ENCODE measurements at regions not wholly inside any gene's neighbourhood (a gene's known extent, or its start where the extent isn't known, plus 50 kb on each side); places are given as distances from the start of the nearest gene placed in this dataset.

GRCh38 chr6:82573254-82573972, 209.8 kb downstream of the TPBG start:
- TF ChIP-seq, protein P1, sequence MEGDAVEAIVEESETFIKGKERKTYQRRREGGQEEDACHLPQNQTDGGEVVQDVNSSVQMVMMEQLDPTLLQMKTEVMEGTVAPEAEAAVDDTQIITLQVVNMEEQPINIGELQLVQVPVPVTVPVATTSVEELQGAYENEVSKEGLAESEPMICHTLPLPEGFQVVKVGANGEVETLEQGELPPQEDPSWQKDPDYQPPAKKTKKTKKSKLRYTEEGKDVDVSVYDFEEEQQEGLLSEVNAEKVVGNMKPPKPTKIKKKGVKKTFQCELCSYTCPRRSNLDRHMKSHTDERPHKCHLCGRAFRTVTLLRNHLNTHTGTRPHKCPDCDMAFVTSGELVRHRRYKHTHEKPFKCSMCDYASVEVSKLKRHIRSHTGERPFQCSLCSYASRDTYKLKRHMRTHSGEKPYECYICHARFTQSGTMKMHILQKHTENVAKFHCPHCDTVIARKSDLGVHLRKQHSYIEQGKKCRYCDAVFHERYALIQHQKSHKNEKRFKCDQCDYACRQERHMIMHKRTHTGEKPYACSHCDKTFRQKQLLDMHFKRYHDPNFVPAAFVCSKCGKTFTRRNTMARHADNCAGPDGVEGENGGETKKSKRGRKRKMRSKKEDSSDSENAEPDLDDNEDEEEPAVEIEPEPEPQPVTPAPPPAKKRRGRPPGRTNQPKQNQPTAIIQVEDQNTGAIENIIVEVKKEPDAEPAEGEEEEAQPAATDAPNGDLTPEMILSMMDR (IDR thresholded peaks at IDR 0.05) = no peak
- TF ChIP-seq RFX5 (IDR thresholded peaks at IDR 0.05) (no peak), HES2 (IDR thresholded peaks at IDR 0.05) (no peak), BHLHE40 (IDR thresholded peaks at IDR 0.05; ENCODE audit: low read depth, low read length) (no peak), HMGXB4 (CRISPR knock-in tag; IDR thresholded peaks at IDR 0.05; ENCODE audit: borderline replicate concordance) (no peak), KDM5A (IDR thresholded peaks at IDR 0.05) (no peak), POLR2A (IDR thresholded peaks at IDR 0.05; ENCODE audit: low read length) (no peak), ZFP36 (IDR thresholded peaks at IDR 0.05; ENCODE audit: borderline replicate concordance, partially characterized antibody) (no peak), USF2 (IDR thresholded peaks at IDR 0.05) (no peak), HEYL (CRISPR knock-in tag; IDR thresholded peaks at IDR 0.05) (no peak), ZC3H11A (IDR thresholded peaks at IDR 0.05) (no peak), CBX8 (IDR thresholded peaks at IDR 0.05) (no peak)
- TF ChIP-seq, protein P2, sequence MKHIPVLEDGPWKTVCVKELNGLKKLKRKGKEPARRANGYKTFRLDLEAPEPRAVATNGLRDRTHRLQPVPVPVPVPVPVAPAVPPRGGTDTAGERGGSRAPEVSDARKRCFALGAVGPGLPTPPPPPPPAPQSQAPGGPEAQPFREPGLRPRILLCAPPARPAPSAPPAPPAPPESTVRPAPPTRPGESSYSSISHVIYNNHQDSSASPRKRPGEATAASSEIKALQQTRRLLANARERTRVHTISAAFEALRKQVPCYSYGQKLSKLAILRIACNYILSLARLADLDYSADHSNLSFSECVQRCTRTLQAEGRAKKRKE (CRISPR knock-in tag; IDR thresholded peaks at IDR 0.05; ENCODE audit: low read depth) = no peak
